IPS-11a (cell line): ENCODE measurements at regions not wholly inside any gene's neighbourhood (a gene's known extent, or its start where the extent isn't known, plus 50 kb on each side); places are given as distances from the start of the nearest gene placed in this dataset.

Experiments used
- H3K4me3 ChIP-seq: one replicate; pipeline ENCODE4 v1.5.1; 2013; ENCODE audit warnings: low read depth, low read length, control low read depth

DNA sequence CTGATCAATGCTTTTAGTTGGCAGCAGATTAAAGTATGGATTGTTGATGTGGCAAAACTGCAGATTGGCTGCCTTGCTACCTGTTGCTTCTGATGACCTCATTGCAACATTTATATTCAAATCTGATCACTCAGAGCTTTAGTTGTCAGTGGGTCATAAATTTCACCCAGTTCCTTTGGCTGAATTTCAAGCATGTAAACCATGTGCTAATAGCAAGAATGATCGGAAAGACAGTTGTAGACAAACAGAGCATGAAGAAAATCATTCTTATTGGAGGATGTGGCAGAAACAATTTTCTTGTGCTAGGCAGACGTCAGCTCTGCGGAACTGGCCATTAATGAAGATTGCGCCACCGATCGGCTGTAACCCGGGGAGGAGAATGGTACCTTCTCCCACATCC is 346.6 kb upstream of the EEF2KMT start:
- H3K4me3 ChIP-seq = no peak overlapping the region

DNA sequence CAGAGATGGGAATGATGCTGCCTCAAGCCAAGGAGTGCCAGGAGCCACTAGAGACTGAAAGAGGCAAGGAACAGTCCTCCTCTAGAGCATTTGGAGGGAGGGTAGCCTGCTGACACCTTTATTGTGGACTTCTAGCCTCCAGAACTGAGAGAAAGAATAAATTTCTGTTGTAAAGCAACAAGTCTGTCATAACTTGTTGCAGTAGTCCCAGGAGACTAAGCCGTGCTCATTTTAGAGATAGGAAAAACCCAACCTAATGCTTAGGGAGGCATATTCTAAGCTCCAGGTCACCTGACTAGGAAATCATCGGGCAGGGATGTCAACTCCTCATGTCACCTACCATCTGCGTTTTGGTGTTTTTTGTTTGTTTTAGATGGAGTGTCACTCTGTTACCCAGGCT is 345.4 kb upstream of the EEF2KMT start:
- no peak overlapping the region for H3K4me3 ChIP-seq

DNA sequence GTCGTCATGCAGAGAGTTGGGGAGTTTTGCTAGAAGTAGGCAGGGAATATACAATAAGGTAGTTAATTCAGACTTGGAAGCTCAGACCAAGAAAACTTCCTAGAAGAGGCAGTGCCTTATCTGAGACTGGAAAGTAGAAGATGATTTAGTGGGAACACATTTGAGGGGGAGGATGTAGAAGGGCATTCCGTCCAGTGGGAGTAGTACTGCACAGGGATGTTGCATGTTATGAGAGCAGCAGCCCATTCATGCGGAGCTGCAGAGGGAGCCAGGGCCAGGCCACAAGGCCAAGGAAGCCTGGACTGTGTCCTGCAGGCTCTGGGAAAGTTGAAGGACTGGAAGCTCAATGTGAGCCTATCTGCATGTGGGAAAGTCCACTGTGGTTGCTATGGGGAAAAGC is 344.5 kb upstream of the EEF2KMT start:
- H3K4me3 ChIP-seq = no peak overlapping the region

DNA sequence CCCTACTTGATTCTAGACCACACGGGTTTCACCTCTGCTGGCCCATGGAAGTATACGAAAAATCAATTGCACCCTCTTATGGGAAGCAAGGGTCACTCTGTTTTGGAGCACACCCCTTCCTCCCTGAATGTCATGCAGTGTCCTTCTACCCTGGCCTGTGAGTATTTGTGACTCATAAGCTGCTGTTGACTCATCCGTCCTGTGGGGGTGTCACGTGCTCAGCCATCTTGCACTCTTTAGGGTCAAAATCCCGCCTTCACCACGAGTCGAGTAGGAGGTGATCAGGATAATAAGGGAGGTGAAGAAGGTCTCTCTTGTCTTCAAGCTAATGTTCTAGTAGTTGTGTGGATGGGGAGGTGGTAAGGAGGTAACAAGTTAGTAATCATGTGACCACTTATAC is 341.0 kb upstream of the EEF2KMT start:
- no peak overlapping the region for H3K4me3 ChIP-seq

DNA sequence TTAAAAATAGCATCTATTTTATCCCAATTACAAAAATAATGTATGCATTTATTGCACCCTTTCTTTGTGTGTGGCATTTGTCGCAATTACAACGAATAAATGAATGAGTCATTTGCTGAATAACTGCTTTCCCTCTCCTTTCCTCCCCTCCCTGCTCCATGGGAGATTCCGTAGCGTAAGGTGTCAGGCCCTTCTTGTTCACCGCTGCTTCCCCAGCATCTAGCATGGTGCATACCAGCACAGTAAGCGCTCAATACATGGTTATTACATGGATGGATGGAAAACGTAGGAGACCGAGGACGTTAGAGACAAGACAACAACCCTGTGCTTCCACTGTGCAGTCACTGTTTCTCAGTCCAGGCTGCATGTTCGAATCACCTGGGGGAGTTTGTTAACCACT is 336.0 kb upstream of the EEF2KMT start:
- H3K4me3 ChIP-seq = no peak overlapping the region

DNA sequence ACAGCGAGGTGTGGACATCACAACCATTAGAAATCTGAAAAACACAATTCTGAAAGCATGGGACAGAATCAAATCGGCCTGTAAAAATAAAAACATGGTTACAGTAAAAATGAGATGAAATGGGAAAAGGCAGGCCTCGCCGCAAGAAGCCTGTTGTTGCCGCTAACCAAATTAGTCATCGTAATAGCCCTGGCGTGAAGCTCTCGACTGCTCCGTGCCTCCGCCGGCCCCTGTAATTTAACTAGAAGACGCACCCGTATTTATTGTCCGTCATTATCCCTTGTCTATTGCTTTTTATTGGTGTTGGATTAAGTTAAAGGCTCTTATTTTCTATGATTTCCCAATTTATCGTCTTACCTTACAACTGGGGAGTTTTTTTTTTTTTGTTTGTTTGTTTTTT is 334.6 kb upstream of the EEF2KMT start:
- no peak overlapping the region for H3K4me3 ChIP-seq

DNA sequence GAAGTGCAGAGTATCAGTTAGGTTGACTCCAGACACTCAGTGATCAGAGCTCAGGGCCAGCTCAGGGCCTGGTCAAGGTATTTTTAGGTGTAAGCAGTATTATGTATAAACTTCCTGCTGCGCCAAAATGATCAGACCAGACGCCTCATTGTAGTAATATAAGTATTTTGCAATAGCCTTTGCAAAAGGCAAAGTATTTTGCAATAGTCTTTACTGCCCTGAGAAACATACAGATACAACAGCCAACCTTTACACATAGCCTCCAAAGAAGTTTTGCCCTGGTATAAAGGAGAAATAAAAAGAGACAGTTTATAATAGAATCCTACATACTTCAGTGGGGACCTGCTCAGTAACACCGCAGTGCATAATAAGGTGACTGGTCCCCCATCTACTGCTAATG is 333.0 kb upstream of the EEF2KMT start:
- no peak overlapping the region for H3K4me3 ChIP-seq

DNA sequence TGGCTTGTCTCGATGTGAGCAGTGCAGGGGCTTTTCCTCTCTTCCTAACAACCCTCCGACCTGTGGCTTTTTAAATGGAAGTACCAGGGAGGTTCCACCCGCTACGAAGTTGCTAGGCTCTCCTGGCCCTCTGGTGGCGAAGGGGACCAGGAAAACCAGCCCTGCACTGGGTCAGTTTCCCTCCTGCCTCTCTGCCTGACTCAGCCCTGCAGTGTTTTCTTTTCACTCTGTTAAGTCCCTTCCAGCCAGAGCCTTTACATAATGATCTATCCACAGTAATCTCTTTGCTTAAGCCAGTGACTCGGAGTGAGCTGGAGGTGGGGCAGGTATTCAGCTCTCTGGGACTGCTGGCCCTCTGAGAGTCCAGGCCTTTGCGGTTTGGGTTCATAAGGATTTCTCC is 331.3 kb upstream of the EEF2KMT start:
- no peak overlapping the region for H3K4me3 ChIP-seq

DNA sequence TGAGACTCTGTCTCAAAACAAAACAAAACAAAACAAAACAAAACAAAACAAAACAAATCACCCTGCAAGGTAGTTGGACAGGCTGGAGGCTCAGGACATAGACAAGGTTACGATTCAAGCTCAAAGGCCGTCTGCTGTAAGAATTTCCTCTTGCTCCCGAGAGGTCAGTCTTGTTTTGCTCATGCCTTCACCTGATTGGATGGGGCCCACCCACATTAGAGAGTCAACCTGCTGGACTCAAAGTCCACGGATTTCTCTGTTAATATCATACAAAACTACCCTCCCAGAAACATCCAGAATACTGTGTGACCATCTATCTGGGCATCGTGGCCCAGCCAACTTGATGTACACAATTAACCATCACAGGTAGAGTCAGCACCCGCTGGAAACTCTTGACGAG is 330.0 kb upstream of the EEF2KMT start:
- no peak overlapping the region for H3K4me3 ChIP-seq

DNA sequence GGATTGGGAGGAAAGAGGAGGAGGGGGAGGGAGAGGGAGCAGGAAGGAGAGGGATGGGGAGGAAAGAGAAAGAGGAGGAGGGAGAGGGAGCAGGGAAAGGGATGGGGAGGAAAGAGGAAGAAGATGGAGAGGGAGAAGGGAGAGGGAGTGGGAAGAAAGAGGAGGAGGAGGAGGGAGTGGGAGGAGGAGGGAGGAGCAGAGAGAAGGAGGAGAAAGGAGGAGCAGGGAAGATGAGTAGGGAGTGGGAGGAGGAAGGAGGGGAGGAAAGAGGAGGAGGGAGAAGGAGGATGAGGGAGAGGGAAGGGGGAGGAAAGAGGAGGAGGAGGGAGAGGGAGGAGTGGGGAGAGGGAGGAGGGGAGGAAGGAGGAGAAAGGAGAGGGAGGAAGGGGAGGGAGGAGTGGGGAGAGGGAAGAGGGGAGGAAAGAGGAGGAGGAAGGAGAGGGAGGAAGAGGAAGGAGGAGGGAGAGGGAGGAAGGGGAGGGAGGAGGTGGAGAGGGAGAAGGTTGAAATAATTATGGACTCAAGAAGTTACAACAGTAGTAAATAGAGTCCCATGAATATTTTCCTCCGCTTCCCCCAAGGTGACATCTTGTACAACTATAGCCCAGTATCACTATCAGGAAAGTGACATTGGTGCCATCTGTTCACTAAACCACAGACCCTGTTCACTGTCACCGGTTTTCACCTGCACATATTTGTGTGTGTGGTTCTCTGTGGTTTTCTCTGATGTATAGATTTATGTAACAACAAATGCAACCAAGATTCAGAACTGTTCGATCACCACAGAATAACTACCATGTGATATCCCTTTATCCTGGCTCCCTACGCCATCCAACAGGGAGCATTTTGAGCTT is 325.3 kb upstream of the EEF2KMT start:
- H3K4me3 ChIP-seq = no peak overlapping the region

DNA sequence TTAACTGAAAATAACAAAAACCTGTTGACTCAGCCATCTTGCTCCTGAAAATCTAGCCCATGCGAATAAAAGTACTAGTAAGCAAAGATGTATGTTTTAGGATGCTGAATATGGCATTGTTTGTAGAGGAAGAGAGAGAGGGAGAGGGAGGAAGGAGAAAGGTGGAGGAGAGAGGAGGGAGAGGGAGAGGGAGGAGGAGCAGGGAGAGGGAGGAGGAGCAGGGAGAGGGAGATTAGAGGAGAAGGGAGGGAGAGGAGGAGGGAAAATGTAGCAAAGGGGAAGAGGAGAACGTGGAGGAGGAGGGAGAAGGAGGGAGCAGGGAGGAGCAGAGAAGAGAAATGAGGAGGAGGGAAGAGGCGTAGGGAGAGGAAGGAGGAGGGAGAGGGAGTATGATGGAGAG is 324.5 kb upstream of the EEF2KMT start:
- H3K4me3 ChIP-seq = no peak overlapping the region

DNA sequence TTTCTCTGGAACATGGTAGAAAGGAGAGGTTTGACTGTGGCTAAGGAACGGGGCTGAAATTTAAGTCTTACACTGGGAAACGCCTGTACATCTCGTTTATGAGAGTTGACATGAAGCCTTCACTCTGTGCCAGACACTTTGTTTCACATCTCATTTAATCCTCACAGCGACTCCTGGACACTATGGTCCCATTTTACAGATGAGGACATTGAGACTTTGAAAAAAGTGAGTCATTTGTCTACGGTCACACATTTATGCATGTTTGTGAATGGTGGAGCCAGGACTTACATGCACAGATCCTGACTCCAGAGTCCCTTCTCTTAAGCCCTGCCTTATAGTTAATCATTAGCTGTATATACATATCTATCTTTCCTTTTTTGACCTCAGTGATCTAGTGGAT is 318.4 kb upstream of the EEF2KMT start:
- H3K4me3 ChIP-seq = no peak overlapping the region

DNA sequence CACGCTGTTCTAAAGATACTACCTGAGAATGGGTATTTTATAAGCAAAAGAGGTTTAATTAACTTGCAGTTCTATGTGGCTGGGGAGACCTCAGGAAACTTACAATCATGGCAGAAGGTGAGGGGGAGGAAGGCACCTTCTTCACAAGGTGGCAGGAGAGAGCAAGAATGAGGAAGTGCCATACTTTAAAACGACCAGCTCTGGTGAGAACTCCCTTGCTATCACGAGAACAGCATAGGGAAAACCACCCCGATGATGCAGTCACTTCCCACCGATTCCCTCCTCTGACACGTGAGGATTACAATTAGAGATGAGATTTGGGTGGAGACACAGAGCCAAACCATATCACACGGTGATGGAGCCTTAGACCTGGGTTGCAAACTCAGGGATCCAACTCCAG is 317.5 kb upstream of the EEF2KMT start:
- no peak overlapping the region for H3K4me3 ChIP-seq

DNA sequence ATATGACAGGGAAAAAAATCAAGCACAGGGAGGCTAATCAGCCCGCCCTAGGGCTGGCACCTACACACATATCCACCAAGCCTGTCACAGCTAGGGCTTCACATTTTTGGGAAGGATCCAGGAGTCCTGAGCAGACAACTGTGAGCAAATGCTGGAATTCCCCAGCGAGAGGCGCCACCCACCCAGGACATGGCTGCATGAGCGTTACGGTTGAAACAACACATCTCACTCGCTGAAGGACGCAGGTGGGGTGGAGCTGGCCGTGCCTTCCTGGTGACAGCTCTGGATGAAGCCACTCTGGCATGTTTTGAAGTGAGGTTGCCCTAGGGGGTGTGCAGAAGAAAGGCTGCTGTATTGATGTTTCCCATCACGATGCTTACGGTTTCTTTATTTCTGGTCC is 315.1 kb upstream of the EEF2KMT start:
- H3K4me3 ChIP-seq = no peak overlapping the region

DNA sequence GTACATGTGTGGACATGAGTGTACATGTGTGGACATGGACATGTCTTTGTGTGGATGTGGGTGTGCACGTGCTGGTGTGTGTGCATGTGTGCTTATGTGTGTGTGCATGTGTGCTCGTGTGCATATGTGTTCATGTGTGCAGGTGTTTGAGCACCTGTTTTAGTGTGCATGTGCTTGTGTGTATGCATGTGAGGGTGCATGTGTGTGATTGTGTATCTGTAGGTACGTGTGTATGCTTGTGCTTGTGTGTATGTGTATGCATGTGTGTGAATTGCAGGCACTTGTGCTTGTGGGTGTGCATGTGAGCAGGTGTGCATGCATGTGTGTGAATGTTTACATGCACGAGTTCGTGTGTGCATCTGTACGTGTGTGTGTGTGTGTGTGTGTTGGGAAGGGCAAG is 300.6 kb upstream of the EEF2KMT start:
- H3K4me3 ChIP-seq = no peak overlapping the region

DNA sequence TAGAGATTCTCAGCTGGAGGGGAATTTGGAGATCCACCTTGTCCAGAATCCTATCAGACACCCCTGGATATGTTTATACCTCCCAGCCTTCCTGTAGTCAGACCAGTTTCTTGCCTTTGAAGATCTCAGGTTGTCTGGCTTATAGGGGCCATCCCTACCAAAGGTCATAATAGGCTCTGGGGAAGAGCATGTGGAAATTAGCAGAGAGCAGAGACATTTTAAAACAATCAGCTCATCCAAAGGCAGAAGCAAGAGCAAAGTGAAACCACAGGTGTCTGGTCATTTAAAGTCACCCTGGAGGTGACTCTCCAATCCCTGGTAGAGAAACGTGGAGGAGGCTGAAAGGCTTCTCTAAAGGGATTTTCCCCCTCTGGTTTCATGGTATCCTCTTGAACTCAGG is 299.3 kb upstream of the EEF2KMT start:
- H3K4me3 ChIP-seq = no peak overlapping the region

DNA sequence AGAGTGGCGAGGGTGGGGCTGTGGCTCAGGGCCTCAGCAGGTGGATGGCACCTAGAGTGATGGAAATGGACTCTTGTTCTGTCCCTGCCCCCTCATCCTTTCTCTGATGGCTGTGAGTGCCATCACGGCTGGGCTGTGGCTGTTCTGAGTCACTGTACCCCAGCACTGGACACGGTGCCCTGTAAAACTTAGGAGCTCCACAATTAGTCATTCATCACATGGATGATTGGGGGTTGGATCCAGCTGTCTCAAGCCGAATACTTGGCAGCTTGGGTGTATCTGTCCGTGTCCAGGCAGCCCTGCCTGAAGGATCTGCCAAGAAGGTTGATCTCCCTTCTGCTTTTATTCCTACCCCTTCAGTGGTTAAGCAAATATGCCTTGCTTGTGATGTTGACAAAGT is 295.5 kb upstream of the EEF2KMT start:
- no peak overlapping the region for H3K4me3 ChIP-seq

DNA sequence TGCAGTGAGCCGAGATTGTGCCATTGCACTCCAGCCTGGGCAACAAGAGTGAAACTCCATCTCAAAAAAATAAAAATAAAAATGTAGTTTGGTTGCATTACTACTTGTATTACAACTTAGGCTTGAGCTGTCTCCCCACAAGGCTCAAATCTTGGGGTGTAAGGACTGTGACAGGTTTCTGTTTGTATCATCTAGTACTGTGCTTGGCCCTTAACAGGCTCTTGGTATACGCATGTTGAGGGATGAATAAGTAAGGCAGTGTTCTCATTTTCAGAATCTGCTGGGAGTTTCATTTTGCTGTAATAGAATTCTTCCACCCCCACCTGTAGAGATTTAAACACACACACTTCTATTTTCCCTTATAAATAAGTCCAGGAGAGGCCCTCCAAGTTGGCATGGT is 289.4 kb upstream of the EEF2KMT start:
- no peak overlapping the region for H3K4me3 ChIP-seq

DNA sequence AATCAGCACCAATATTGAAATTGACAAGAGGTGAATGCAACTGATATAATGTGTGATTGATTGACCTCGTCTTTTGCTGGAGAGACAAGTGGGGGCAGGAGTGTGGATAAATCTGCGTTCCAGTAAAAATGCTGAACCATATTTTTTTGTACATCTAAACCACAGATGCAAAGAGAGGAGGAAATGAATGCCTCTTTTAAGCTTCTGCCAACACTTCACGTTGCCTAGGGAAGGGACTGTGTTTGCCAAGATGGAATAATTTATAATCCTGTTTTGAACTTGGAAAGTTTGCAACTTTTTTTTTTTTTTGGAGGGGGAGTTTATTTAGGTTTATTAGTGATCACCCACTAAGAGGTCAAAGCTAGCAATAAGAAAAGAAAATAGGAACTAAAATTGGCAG is 288.2 kb upstream of the EEF2KMT start:
- H3K4me3 ChIP-seq = no peak overlapping the region

DNA sequence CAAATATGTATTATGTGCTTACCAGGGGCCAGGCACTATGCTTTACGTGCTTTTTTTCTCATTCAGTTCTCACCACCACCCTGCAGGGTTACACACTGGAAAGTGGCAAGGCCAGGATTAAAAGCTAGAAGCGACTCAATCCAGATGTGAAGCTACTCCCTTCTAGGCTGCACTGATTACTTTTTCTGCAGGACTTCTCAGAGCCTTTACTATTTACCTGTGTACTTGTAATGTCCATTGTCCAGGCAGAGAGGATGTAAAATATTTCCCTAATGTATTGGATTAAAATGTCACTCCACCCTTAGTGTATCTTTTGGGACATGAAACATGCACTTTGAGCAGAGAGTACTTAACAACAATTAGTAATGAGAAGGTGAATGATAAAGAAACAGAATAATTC is 287.5 kb upstream of the EEF2KMT start:
- no peak overlapping the region for H3K4me3 ChIP-seq

DNA sequence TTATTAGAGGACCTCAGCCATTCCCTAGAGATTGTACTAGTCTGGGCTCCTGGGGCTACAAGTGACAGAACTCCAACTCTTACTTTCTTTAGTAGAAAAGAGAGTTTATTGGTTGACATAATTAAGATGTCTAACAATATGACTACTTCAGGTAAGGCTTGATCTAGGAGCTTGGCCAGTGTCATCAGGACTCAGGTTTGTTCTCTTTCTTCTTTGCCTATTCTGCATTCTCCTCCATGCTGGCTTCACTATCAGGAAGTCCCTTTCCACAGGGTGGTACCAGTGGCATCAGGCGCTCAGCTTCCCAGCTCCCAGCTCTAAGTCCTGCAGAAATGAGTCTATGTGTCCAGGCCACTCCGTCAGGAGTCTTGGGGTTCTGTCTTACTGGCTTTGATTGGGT is 286.1 kb upstream of the EEF2KMT start:
- no peak overlapping the region for H3K4me3 ChIP-seq

DNA sequence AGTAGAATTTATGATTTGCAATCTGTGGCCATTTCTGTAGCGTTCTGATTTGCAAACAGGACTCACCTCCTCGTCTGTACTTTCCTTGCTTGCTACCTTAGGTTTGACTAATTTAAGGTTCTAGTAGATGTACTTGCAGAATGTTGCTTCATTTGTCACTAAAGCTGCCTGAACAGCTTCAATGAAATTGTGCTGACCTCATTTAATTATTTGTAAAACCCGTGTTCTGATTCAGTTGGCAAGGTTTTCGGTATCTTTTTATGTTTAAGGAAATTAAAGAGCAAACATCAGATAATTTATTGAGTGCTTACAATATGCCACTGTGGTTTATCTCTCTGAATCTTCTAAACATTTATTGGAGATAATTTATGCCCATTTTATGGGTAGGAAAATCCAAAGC is 284.9 kb upstream of the EEF2KMT start:
- no peak overlapping the region for H3K4me3 ChIP-seq

DNA sequence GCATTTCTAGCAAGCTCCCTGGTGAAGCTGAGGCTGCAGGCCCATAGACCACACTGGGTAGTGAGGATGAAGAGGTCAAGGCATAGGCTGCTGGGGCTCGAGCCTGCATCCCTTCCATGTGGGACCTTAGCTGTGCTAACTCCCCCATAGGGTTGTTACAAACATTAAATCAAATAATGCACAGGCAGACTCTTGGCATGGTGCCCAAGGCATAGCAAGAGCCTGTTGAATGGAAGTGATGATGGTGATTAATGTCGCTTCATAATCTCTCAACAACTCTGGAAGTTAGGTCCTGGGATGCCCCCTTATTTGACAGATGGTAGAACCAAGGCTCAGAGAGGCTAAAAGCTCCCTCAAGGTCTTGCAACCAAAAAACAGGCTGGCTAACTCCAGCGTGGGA is 283.9 kb upstream of the EEF2KMT start:
- no peak overlapping the region for H3K4me3 ChIP-seq
